ENCODE measurements at regions not wholly inside any gene's neighbourhood (a gene's known extent, or its start where the extent isn't known, plus 50 kb on each side); places are given as distances from the start of the nearest gene placed in this dataset.

DNA sequence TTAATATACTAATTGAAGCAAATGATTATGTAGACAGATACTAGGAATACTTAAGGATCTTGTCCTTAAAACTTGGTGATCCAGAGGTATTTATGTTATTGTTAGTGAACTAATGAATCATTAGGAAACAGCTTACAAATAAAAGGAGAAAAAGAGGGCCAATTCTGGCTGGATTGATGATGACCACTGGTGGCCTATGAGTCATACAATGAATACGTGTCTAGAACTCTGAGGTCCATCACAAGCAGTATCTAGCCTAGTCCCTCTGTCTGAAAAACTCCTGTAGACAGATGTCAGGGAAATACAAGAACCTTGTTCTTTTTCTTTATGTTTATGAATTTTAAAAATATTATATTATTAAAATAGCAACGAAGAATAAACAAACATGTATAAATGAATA, 51.7 kb upstream of the RTL1 start:
- no peak for DNase-seq

- DNase-seq, result no peak
These were observed 59.0 kb upstream of the RTL1 start for GRCh38 chr14:100962494-100962893.

- no peak for DNase-seq
These were observed 61.8 kb upstream of the RTL1 start for GRCh38 chr14:100965296-100965695.

DNA sequence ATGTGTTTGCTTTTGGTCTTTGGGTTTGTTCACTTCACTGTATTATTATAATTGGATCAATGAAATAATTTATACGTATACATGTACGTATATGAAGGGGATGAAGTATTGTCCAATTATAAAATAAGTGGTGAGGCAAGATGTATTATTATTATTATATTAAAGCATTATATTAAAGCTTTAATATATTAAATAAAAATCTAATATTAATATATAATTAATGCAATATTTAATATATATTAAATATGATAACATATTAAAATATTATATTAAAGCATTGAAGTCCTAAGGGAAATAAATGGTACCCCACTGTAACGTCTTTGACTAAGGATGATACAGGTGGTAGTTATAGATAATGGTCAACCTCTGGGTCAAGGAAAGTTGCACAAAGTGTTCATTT, 63.7 kb upstream of the RTL1 start:
- DNase-seq, result no peak

- DNase-seq, result no peak
These were observed 64.4 kb upstream of the RTL1 start for GRCh38 chr14:100967930-100968329.

- DNase-seq, result no peak
These were observed 68.8 kb upstream of the RTL1 start for GRCh38 chr14:100972118-100972897.

GRCh38 chr14:100975671-100976070, 72.1 kb upstream of the RTL1 start:
- DNase-seq, result no peak

- DNase-seq, result no peak
These were observed 75.6 kb upstream of the RTL1 start for GRCh38 chr14:100979079-100979478.

GRCh38 chr14:100979780-100980179, 76.3 kb upstream of the RTL1 start:
- DNase-seq, result no peak

- DNase-seq, result no peak
These were observed 77.3 kb upstream of the RTL1 start for GRCh38 chr14:100980823-100981222.

- DNase-seq, result no peak
These were observed 78.3 kb upstream of the RTL1 start for GRCh38 chr14:100981809-100982208.

DNA sequence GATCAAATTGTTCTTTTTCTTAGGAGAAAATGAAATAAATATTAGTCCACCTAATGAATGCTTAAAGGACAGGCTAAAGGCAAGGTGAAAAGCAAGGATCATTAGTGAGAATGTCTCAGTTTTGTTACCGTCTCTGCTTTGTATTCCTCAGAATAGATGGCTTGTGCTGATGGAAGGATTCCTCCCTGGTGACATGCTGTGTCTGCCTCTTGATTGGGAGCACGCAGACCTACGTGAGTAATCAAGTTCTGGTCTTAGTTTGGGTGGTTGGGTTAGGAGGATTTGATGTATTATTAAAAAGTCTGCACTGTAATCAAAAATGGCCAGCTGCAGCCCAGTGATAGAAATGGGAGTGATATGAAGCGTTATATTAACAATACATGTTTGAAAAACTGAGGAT, 78.8 kb upstream of the RTL1 start:
- no peak for DNase-seq

DNA sequence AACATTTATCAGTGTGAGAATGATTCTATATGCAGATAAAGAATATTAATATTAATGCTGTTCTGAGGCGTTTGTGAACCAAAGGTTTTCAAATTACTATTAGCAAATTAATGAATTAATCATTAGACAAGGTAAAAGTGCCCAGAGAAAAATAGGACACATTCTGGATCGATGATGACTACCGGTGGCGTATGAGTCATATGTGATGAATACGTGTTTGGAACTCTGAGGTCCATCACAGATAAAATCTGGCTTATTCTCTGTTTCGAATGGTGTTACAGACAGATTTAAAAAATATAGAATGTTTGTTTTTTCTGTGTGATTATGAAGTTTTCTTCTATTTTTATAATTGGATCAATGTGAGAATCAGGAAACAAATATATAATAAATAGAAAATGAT, 79.2 kb upstream of the RTL1 start:
- DNase-seq, result no peak

- DNase-seq, result no peak
These were observed 80.2 kb upstream of the RTL1 start for GRCh38 chr14:100983710-100984109.

DNA sequence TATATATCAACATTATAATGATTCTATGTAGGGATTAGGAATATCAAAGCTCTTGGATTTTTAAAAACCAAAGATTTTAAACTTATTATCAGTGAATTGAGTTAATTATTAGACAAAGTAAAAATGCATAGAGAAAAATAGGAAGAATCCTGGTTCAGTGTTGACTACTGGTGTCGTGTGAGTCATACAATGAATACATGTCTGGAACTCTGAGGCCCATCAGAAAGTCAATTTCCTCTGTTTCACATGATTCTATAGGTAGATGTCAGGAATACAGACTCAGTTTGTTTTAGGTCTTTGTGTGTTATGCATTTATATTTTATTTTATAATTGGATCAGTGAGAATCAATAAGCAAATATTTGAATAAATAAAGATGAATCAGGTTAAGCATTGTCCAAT, 84.5 kb upstream of the RTL1 start:
- no peak for DNase-seq

- no peak for DNase-seq
These were observed 84.9 kb upstream of the RTL1 start for GRCh38 chr14:100988411-100988900.

DNA sequence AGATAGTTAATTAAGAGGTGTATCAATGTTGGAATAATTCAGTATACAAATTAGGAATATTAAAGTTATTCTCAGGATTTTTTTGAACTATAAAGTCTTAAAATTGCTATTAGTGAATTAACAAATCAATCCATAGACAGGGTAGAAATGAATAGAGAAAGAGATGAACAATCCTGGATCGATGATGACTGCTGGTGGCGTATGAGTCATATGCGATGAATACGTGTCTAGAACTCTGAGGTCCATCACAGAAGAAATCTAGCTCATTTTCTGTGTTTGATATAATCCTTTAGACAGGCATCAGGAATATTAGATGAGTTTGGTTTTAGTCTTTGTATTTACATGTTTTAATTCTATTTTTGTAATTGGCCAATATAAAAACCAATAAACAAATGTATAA, 85.4 kb upstream of the RTL1 start:
- DNase-seq, result no peak

DNA sequence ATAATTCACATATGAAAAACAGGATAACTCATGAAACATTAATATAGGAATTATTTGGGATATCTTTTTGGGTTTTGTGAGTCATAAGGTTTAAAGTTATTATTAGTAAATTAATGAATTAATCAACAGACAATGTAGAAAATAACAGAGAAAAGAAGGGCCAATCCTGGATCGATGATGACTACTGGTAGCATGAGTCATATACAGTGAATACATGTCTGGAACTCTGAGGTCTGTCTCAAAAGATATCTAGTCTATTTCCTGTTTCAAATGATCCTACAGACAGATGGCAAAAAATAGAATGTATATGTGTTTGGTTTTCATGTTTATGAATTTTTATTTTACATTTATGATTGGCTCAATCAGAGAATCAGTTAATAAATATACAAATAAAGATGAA, 86.4 kb upstream of the RTL1 start:
- DNase-seq, result no peak

DNA sequence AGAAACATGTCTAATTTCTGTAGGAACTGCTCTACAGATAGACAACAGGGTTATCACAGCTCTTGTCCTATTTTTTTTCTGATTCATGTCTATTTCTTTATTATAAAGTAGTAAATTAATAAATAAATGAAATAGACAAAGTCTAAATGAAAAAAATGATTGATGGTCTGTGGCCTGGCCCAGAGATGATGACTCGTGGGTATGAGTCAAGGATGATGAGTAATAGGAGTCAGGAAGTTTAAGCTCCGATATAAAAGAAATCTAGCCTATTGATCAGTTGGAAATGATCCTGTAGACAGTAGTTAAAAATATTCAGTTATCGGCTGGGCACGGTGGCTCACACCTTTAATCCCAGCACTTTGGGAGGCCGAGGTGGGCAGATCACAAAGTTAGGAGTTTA, 90.6 kb upstream of the RTL1 start:
- DNase-seq, result no peak

DNA sequence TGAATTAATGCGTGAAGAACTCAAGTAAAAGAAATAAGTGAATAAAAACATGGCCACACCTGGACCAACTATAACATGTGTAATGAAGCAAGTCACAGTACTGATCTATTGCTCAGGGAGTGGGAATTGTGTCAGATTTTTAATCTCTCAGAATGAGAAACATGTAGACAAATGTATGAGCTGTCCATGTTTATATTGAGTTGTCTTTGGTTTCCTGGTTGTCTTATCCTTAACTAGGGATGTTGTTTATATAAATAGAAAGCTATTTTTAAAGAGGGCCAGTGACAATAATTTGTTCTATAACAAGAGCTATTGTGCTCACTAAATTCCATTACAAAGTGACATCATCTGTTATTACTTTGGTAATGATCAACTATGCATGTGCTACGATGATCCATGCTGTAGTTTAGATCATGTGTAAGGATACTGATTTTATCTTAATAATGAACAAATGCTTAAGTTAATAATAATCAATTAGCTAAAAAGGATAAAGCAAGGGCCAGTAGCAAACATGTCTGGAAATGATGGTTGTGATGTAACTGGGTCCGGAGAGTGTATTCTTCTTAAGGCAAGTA, 91.3 kb upstream of the RTL1 start:
- DNase-seq, result no peak

GRCh38 chr14:101000711-101001250, 97.3 kb upstream of the RTL1 start:
- DNase-seq, result no peak

- DNase-seq, result no peak
These were observed 98.0 kb upstream of the RTL1 start for GRCh38 chr14:101001311-101002069.

DNA sequence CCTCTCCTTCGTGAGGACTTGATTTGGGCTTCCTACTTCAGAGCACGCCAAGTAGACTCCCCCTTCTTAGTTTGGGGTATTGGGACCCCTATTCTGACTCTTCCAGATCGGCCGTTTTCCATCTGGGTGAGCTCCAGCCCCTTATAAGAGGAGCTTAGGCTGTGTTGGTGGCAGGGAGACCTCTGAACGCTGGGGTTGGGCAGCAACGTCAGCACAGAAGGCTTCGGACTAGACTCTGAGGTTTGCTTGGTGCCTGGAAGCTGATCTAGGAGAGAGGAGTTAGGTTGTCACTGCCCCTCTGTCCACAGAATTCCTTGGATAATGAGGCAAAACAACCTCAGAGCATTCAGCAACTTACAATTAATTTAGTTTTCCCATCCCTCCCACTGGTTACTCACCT, 99.2 kb upstream of the RTL1 start:
- DNase-seq, result no peak

DNA sequence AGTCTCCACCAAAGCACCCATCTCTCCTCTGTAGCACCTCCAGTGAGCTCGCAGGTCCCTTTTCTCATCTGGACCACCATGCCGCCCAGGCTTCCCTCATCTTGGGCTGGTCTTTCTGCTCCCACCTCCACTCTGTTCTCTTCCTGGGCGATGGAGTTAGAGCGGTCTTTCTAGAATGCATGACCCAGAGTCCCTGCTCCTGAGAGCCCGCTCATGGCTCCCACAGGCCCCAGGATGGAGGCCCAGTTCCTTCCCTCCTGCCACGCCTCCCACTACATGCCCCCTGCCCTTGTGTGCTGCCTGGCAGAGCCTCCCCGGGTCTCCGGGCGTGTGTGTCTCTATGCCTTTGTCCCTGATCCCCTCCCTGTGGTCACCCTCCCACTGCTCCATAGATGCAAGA, 100.7 kb upstream of the RTL1 start:
- no peak for DNase-seq
